CD14-positive monocyte (primary cell): ENCODE measurements at regions not wholly inside any gene's neighbourhood (a gene's known extent, or its start where the extent isn't known, plus 50 kb on each side); places are given as distances from the start of the nearest gene placed in this dataset.

Experiments used
- DNase-seq, 3 donors: peaks; one replicate each; pipeline ENCODE4 v3.0.0-alpha.2; 2011 to 2022
- H2AFZ ChIP-seq: 2 replicates; pipeline ENCODE4 v1.6.0; 2012; ENCODE audit warnings: mild to moderate bottlenecking, low read depth, low read length, inconsistent platforms; ENCODE audit not compliant: insufficient read depth, poor library complexity, severe bottlenecking
- H3K27ac ChIP-seq, 2 donors: 1 replicate in 1 of 2; 2 replicates in 1 of 2; pipeline ENCODE4 v1.5.1; 2012 to 2013; ENCODE audit warnings: low read length in 2 of 2, control low read depth in 1 of 2, inconsistent platforms in 1 of 2, low read depth in 1 of 2, mild to moderate bottlenecking in 1 of 2
- H3K27me3 ChIP-seq, 2 donors: one replicate each; pipeline versions ENCODE4 v1.6.0 to v1.6.1; 2011 to 2013; ENCODE audit warnings: low read length in 2 of 2; ENCODE audit not compliant: control insufficient read depth in 2 of 2, insufficient read depth in 2 of 2
- H3K36me3 ChIP-seq, 2 donors: replicated peaks in 1 of 2; 1 replicate in 1 of 2; 2 replicates in 1 of 2; pipeline versions ENCODE4 v1.5.1 to v1.6.1; 2012 to 2013; ENCODE audit warnings: low read length in 2 of 2, control low read depth in 1 of 2, inconsistent platforms in 1 of 2, mild to moderate bottlenecking in 1 of 2; ENCODE audit not compliant: insufficient read depth in 2 of 2, control insufficient read depth in 1 of 2
- H3K4me1 ChIP-seq, 2 donors: 1 replicate in 1 of 2; 2 replicates in 1 of 2; pipeline versions ENCODE4 v1.5.1 to v1.6.1; 2012 to 2013; ENCODE audit warnings: low read length in 2 of 2, control low read depth in 1 of 2, inconsistent platforms in 1 of 2, mild to moderate bottlenecking in 1 of 2, moderate library complexity in 1 of 2; ENCODE audit not compliant: insufficient read depth in 2 of 2, control insufficient read depth in 1 of 2
- H3K4me2 ChIP-seq: replicated peaks from 2 replicates; pipeline ENCODE3; 2012; ENCODE audit warnings: low read length, moderate library complexity, mild to moderate bottlenecking; ENCODE audit not compliant: poor library complexity, severe bottlenecking; ENCODE audit errors: extremely low read depth
- H3K4me3 ChIP-seq, 3 experiments: fragments of 200-600 bp in 1 of 3; sonication (generic) in 1 of 3; replicated peaks in 1 of 3; 1 replicate in 2 of 3; 2 replicates in 1 of 3; pipeline ENCODE4 v1.5.1; 2011 to 2013; ENCODE audit warnings: low read length in 3 of 3, mild to moderate bottlenecking in 3 of 3, control low read depth in 2 of 3, low read depth in 2 of 3, inconsistent platforms in 1 of 3, moderate library complexity in 1 of 3
- H3K79me2 ChIP-seq: 2 replicates; pipeline ENCODE4 v1.6.0; 2012; ENCODE audit warnings: mild to moderate bottlenecking, control low read depth, inconsistent platforms, low read length, moderate library complexity; ENCODE audit not compliant: insufficient read depth
- H3K9ac ChIP-seq: 2 replicates; pipeline ENCODE4 v1.6.0; 2017; ENCODE audit warnings: low read length, mild to moderate bottlenecking; ENCODE audit not compliant: insufficient read depth, poor library complexity, severe bottlenecking
- H3K9me3 ChIP-seq, 2 donors: replicated peaks in 1 of 2; 1 replicate in 1 of 2; 2 replicates in 1 of 2; pipeline versions ENCODE4 v1.5.1 to v1.6.1; 2012 to 2013; ENCODE audit warnings: low read length in 2 of 2, control low read depth in 1 of 2; ENCODE audit not compliant: control insufficient read depth in 1 of 2, insufficient read depth in 1 of 2
- H4K20me1 ChIP-seq: 2 replicates; pipeline ENCODE4 v1.6.0; 2012; ENCODE audit warnings: mild to moderate bottlenecking, low read length, control low read depth, moderate library complexity; ENCODE audit not compliant: insufficient read depth
- H3K27ac Mint-ChIP-seq, 7 donors: one replicate each; pipeline ENCODE4 v1.8.0; 2020; ENCODE audit warnings: mild to moderate bottlenecking in 7 of 7, mixed read lengths in 7 of 7, moderate library complexity in 6 of 7, inconsistent platforms in 2 of 7
- H3K27me3 Mint-ChIP-seq, 3 donors: one replicate each; pipeline ENCODE4 v1.8.0; 2021 to 2022; ENCODE audit warnings: low read depth in 3 of 3, mild to moderate bottlenecking in 3 of 3, mixed read lengths in 3 of 3, moderate library complexity in 3 of 3, inconsistent platforms in 1 of 3
- H3K36me3 Mint-ChIP-seq, 2 donors: one replicate each; pipeline ENCODE4 v1.8.0; 2020; ENCODE audit warnings: mixed read lengths in 2 of 2, inconsistent platforms in 1 of 2, mild to moderate bottlenecking in 1 of 2
- H3K4me1 Mint-ChIP-seq: one replicate; pipeline ENCODE4 v1.8.0; 2020; ENCODE audit warnings: mild to moderate bottlenecking, mixed read lengths
- H3K4me3 Mint-ChIP-seq, 2 donors: one replicate each; pipeline ENCODE4 v1.8.0; 2020; ENCODE audit warnings: mild to moderate bottlenecking in 2 of 2, mixed read lengths in 2 of 2, moderate library complexity in 1 of 2
- H3K9me3 Mint-ChIP-seq, 7 donors: one replicate each; pipeline ENCODE4 v1.8.0; 2020 to 2022; ENCODE audit warnings: mixed read lengths in 7 of 7, mild to moderate bottlenecking in 6 of 7, moderate library complexity in 6 of 7, inconsistent platforms in 2 of 7
- CTCF ChIP-seq: fragments of 200-600 bp; IDR thresholded peaks from one replicate; pipeline ENCODE4 v1.8.0; 2022; ENCODE audit warnings: antibody characterized with exemption, mild to moderate bottlenecking
- WGBS: methylation state at CpG from one replicate; pipeline ENCODE4 v1.1.5; 2013; ENCODE audit warnings: missing lambda C conversion rate; ENCODE audit not compliant: insufficient coverage; 5-methylcytosine and 5-hydroxymethylcytosine counted together
- intact Hi-C, 2 donors: fragments of 100-400 bp; cut with micrococcal nuclease; formaldehyde crosslinking; loops; one replicate each; pipeline versions ENCODE4 v1.15.0 to v1.15.1; 2023

- H3K4me2 ChIP-seq: no peak overlapping the region
- no peaks in the 10 kb centered on the region for H3K4me1 ChIP-seq
- no peak for TF ChIP-seq CTCF
- H3K9ac ChIP-seq: no peak overlapping the region
- no peak overlapping the region for H3K27ac ChIP-seq
- H3K9me3 Mint-ChIP-seq: peaks cover 0 to 5% (median 2%) of the 10 kb centered on the region in 7 donors
- peaks cover 0 to 1% (median 0%) of the 10 kb centered on the region in 3 donors for H3K27me3 Mint-ChIP-seq
- no peaks in the 10 kb centered on the region for H3K79me2 ChIP-seq
- no peaks in the 10 kb centered on the region for H3K36me3 ChIP-seq
- no peak overlapping the region for H3K4me3 Mint-ChIP-seq
- no peak overlapping the region for H3K27ac Mint-ChIP-seq
- DNase-seq: no peak
- no peaks in the 10 kb centered on the region for H3K9me3 ChIP-seq
- H3K4me1 Mint-ChIP-seq: no peaks in the 10 kb centered on the region
- no peaks in the 10 kb centered on the region for H3K36me3 Mint-ChIP-seq
- no peaks in the 10 kb centered on the region for H3K27me3 ChIP-seq
- no peaks in the 10 kb centered on the region for H4K20me1 ChIP-seq
- no peak overlapping the region for H3K4me3 ChIP-seq
- intact Hi-C loops: no loop called here
- no peak overlapping the region for H2AFZ ChIP-seq
- no CpG with 5 or more reads among the region's 2 CpGs for WGBS
These were observed 714.4 kb upstream of the ARPP21 start for GRCh38 chr3:34924961-34925360.

- no peaks in the 10 kb centered on the region for H4K20me1 ChIP-seq
- WGBS: no CpG with 5 or more reads among the region's 1 CpG
These were observed 713.5 kb upstream of the ARPP21 start for GRCh38 chr3:34925851-34926250.

More at GRCh38 chr3:34925851-34926250, 713.5 kb upstream of the ARPP21 start:
- Histone ChIP-seq H3K27ac (no peak overlapping the region), H3K4me2 (no peak overlapping the region), H3K9ac (no peak overlapping the region), H3K9me3 (peaks cover 2 to 3% of the 10 kb centered on the region in 2 donors), H3K27me3 (no peaks in the 10 kb centered on the region), H3K79me2 (no peaks in the 10 kb centered on the region), H3K4me3 (no peak overlapping the region), H2AFZ (no peak overlapping the region), H3K4me1 (no peaks in the 10 kb centered on the region), H3K36me3 (no peaks in the 10 kb centered on the region)
- Mint-ChIP-seq H3K9me3 (peaks cover 0 to 5% (median 2%) of the 10 kb centered on the region in 7 donors), H3K4me1 (no peaks in the 10 kb centered on the region), H3K36me3 (no peaks in the 10 kb centered on the region), H3K27me3 (peaks cover 0 to 1% (median 0%) of the 10 kb centered on the region in 3 donors), H3K4me3 (no peak overlapping the region), H3K27ac (no peak overlapping the region)
- no peak for TF ChIP-seq CTCF
- DNase-seq: no peak
- intact Hi-C loops: no loop called here
